Activated CD8-positive, alpha-beta memory T cell treated with anti-CD3 and anti-CD28 coated beads for 48 hours (primary cell): ENCODE measurements at regions not wholly inside any gene's neighbourhood (a gene's known extent, or its start where the extent isn't known, plus 50 kb on each side); places are given as distances from the start of the nearest gene placed in this dataset.

Experiments
- DNase-seq, 3 experiments: peaks; one replicate each; pipeline ENCODE4 v3.0.0-alpha.2; 2020; ENCODE audit warnings: low read depth in 2 of 3, low spot score in 2 of 3

GRCh38 chr15:70475921-70476320, 287.4 kb downstream of the UACA start:
- DNase-seq = no peak

- no peak for DNase-seq
Observed at GRCh38 chr15:70475407-70475781, 288.0 kb downstream of the UACA start.

- DNase-seq = no peak
Observed at GRCh38 chr15:70474471-70475406, 288.6 kb downstream of the UACA start.

DNA sequence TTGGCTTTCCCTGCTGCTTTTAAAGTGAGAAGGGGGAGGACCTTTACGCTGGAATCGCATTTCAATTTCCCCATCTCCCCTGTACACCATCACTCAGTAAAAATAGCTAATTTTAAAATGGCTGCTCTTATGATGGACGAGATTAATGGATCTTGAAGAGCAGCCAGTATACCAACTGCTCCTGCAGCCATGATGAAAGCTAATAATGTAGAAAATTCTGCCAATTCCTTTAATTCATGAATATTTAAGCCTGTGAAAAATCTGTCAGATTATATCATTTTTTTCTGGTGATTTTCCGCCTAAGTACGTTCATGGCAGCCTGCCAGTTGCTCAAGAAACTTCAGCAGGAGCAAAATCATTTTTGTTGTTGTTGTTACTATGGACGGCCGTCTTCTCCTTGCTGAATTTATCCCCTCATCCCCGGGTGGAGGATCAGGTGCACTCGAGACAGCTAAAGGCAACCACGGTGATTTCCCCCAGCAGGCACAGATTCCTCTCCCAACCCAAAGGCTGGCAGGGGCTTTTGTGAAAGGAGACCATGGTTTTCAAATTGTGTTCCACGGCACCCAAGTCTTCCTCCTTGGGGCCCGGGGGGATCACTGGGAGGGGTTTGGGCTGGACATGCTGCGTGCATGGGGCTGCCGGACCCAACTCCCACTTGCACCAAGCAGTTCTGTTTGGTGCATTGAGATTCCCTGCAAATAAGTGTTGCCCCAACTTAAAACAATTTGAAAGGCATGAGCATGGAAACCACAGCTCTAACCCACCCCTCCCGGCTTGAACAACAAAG, 289.6 kb downstream of the UACA start:
- no peak for DNase-seq

DNA sequence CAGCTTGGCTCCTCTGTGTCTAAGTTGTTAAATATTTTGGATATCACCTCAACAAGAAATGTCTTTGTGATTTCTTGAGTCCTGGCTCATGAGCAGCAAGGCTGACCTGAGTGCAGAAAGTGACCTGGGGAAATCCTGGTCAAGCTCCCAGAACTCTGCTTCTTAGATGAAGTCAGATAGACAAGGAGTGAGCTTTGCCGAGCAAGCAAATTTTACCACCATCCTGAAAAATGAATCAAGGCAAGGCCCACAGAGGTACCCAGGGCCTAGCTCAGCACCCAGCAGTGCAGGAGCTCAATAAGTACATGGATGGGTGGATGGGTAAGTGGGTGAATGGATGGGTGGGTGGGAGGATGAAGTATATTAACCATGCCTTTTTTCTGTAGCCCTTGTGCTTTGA, 291.8 kb downstream of the UACA start:
- DNase-seq = no peak

DNA sequence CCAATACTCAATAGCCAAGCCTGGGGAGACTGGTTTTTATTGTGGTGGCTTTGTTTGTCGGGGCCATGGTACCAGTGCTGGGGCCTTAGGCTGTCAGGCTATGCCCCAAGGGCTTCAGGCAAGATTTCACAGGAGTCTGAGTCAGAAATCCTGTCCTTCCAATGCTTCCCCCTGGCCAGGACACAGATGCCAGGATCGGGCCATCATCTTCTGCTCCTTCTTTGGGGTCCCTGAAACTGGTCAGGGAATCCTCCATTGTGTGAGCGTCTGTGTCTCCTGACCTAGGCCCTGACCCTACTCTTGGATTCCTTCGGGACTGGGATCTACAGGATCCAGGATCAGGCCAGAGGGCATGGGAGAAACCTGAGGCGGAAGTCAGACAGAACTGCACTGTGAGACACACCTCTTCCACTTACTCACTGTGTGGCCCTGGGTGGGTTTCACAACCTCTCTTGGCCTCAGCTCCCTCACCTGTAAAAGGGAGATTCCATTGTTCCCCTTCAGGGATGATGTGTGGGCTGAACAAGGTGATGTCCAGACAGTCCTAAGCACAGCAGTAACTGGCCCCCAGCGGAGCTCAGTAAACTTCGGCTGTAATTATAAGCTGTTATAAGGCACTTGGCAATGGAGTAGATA, 292.7 kb downstream of the UACA start:
- no peak for DNase-seq

GRCh38 chr15:70469651-70470555, 293.5 kb downstream of the UACA start:
- no peak for DNase-seq

DNA sequence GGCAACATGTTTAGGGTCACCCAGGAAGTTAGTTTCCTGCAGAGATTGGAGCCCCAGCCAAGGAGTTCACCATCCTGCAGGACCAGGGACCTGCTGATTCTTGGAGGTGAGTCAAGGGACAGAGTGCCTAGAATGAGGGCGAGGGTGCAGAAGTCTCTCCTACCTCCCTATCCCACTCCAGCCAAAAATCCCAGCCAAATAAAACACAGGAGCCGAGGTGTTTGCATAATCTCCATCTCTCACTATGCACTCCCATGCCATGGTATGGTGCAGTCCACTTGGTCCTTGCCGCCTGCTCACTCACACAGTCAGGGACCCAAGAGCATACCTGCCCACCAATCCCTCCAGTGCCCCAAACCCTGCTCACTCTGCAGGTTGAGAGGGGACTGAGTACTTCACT, 294.2 kb downstream of the UACA start:
- DNase-seq = no peak

DNA sequence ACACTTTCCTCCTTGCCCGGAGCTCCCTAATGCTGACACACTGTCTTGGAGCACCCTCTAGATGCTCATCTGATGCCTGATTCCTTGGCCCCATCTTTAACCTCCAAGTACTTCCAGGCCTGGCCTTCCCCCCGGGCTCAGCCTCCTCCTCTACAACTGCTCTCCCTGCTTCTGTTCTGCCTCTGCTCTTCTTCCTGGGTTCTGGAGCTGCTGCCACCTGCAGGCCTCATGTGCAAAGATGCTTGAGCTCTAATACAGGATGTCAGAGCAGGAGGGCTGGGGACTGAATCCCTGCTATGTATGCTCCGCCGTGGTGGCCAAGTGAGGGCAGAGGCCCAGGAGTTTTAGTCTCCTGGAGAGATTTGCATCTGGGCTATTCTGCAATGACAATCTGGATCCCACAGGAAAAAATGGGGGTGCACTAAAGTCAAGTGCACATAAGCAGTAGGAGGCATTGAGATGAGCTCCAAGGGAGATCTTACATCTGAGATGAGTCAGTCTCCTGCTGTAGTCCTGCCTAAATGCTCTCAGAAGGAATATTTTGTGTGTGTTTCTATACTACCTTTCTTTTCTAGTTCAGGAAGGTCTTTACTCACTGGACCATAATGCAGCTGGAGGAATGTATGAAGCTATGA, 296.3 kb downstream of the UACA start:
- no peak for DNase-seq

DNA sequence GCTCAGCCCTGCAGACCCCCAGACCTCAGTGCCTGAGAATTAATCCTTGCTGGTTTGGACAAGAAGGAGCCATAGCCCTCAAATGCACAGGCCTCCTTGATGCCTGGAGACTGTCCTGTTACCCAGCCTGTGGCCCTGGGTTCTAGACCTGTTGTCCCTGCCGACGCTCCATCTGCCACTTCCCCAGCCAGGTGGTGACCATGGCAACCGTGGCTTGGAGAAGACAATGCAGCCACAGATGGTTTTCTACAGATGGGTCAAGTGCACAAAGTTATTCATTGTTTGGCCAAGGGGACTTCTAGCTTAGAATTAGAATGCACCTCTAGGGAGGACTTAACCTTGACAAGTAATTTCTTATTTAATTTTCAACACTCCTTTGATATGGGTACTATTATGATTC, 297.1 kb downstream of the UACA start:
- DNase-seq = no peak

- no peak for DNase-seq
Observed at GRCh38 chr15:70465812-70466211, 297.5 kb downstream of the UACA start.

GRCh38 chr15:70463453-70463834, 299.9 kb downstream of the UACA start:
- DNase-seq = no peak

- DNase-seq = no peak
Observed at GRCh38 chr15:70461992-70462391, 301.4 kb downstream of the UACA start.

DNA sequence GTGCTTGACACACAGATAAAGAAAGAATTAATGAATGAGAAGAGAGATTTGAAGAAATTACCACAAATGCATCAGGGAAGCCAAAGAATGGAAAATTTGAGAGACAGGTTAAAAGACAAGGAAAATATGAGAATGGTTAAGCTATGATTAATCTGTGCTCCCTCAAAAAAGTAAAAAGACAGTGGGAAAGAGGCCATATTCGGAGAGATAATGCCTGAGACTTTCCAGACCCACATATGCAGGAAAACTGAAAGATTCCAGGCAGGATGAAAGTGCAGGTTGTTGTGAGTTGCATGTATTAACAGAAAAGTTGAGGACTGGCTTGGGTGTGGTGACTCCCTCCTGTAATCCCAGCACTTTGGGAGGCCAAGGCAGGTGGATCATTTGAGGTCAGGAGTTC, 302.3 kb downstream of the UACA start:
- DNase-seq = no peak

DNA sequence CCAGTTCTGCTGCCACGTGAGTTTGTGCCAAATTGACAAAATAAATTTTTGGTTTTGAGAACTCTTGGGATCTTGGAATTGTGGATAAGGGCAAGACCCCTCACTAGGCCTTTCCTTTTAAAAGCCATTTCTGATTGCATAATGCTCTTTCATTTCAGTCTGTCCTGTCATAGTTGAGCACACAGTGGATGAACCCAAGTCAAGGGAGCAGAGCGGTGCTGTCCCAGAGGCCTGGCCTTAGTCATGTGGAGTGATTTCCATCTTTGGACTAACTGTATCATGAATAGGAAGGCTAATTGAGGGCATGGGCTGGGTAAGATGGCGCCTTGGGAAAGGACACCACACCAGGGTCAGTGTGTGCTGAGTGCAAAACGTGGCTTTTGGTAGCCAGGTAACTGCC, 304.0 kb downstream of the UACA start:
- DNase-seq = no peak

GRCh38 chr15:70453766-70454165, 309.6 kb downstream of the UACA start:
- no peak for DNase-seq

- no peak for DNase-seq
Observed at GRCh38 chr15:70453238-70453637, 310.1 kb downstream of the UACA start.

- DNase-seq = no peak
Observed at GRCh38 chr15:70451821-70452653, 311.3 kb downstream of the UACA start.

DNA sequence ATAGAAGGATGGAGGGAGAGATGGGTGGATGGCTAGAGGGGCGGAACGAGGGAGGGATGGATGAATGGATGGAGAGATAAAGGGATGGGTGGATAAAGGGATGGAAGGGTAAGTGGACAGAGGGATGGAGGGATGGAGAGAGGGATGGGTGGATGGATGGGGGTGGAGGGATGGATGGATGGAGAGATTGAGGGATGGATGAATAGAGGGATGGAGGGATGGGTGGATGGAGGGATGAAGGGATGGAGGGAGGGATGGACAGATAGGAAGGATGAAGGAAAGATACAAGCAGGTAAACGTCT, 313.3 kb downstream of the UACA start:
- no peak for DNase-seq
